Prostate gland (tissue), 2 donors: ENCODE measurements at regions not wholly inside any gene's neighbourhood (a gene's known extent, or its start where the extent isn't known, plus 50 kb on each side); places are given as distances from the start of the nearest gene placed in this dataset.

ENCODE experiments used
- POLR2A ChIP-seq: fragments of 450-650 bp; IDR thresholded peaks from one replicate; pipeline ENCODE4 v1.6.1; 2016; ENCODE audit warnings: antibody characterized with exemption, mild to moderate bottlenecking
- TF ChIP-seq, protein P1 (sequence below), 4 experiments: fragments of 200-600 bp in 2 of 4; fragments of 450-650 bp in 2 of 4; sonication (generic) in 2 of 4; IDR thresholded peaks; 1 replicate in 3 of 4; 2 replicates in 1 of 4; pipeline ENCODE4 v1.5.1; 2016 to 2019; ENCODE audit warnings: antibody characterized with exemption in 4 of 4, mild to moderate bottlenecking in 2 of 4, moderate library complexity in 2 of 4

DNA sequence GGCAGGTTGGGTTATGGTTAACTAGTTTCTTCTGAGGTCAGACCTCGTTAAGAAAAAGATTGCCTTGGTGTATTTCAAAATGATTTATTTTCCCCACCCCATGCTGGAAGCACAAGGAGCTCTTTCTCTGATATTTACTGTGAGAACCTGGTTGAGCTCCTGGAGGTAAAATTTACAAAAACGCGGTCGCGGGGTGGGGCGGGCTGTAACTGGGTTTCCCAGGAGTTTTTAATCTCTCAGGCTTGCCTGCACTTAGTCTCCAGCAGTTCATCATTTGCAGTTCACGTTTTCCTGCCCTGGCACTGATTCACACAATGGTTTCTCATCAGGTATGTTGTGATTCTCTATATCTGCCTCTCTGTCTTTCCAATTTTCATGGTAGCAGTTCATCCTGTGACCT, 67.9 kb upstream of the PDE3A start:
- TF ChIP-seq, protein P1, sequence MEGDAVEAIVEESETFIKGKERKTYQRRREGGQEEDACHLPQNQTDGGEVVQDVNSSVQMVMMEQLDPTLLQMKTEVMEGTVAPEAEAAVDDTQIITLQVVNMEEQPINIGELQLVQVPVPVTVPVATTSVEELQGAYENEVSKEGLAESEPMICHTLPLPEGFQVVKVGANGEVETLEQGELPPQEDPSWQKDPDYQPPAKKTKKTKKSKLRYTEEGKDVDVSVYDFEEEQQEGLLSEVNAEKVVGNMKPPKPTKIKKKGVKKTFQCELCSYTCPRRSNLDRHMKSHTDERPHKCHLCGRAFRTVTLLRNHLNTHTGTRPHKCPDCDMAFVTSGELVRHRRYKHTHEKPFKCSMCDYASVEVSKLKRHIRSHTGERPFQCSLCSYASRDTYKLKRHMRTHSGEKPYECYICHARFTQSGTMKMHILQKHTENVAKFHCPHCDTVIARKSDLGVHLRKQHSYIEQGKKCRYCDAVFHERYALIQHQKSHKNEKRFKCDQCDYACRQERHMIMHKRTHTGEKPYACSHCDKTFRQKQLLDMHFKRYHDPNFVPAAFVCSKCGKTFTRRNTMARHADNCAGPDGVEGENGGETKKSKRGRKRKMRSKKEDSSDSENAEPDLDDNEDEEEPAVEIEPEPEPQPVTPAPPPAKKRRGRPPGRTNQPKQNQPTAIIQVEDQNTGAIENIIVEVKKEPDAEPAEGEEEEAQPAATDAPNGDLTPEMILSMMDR (IDR thresholded peaks at IDR 0.05), result no peak
- no peak for TF ChIP-seq POLR2A
